Pons (tissue), 1 donor: ENCODE measurements at regions not wholly inside any gene's neighbourhood (a gene's known extent, or its start where the extent isn't known, plus 50 kb on each side); places are given as distances from the start of the nearest gene placed in this dataset.

Source experiments
- DNase-seq: peaks from one replicate; pipeline ENCODE4 v3.0.0-alpha.2; 2016; ENCODE audit warnings: low spot score

DNA sequence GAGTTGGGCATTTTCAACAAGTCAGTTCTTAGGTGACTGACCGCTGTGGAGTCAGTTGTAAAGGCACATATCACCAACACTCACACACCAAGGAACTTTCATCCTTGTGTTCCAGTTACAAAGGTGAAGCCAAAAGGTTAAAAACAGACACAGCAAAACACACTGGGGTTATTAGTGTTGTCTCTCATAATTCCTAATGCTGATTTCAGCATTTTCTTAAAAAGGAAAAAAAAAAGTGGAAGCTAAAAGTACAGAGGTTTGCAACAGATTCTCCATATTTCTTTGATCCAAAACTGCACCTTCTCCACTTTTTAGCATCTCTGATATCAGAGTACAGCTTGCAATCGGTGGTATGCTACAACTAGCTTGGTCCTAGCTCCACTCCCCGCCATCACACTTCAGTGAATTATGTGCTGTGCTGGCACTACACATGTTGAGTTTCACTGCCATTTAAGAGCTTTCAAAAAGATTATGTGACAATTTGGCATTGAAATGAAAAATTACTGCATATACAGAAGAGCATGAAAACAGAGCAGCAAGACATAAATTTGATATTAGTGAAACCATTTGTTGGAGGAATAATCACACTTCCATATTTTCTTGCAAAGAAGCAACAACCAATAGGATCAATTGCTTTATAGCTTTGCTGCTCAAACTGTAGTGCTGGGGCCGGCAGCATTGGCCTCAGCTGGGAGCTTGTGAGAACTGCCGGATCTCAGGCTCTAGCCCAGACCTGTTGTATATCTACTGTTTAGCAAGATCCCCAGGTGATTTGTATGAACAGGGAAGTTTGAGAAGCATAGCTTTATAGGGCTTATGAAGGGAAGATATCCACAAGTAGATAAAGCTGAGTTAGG lies 62.3 kb upstream of the DAPL1 start:
- DNase-seq = no peak

DNA sequence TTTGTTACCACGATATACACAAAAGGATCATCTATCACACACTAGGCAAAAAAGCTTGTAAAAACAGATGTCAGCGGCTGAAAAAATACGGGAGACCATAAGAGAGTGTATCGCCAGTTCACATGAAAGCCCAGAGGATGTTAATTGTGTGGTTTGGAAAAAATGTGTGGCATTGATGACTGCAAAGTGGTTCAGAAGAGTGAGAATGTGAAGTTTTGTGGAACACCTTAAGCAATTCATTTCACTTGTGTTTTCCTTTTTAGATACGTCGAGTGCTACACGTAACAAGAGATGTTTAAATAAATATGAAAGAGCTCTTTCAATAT lies 61.7 kb upstream of the DAPL1 start:
- no peak for DNase-seq

DNA sequence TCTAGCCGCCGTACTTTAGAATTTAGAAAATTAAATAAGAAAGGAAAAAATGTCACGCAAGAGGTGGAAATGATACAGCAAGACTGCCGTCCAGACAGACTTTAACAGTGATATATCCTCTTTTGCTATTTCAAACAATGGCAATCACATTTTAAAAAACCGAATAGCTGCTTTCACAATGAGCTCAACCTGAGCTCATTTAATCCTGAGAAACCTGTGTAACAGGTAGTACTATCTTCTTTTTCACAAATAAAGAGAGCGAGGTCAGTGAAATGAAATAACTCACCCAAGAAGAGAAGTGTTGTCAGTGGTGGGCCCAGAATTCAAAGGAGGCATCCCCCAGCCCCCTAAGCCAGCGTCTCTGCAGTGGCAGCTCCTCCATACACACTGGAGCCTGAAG lies 60.7 kb upstream of the DAPL1 start:
- DNase-seq = no peak

DNA sequence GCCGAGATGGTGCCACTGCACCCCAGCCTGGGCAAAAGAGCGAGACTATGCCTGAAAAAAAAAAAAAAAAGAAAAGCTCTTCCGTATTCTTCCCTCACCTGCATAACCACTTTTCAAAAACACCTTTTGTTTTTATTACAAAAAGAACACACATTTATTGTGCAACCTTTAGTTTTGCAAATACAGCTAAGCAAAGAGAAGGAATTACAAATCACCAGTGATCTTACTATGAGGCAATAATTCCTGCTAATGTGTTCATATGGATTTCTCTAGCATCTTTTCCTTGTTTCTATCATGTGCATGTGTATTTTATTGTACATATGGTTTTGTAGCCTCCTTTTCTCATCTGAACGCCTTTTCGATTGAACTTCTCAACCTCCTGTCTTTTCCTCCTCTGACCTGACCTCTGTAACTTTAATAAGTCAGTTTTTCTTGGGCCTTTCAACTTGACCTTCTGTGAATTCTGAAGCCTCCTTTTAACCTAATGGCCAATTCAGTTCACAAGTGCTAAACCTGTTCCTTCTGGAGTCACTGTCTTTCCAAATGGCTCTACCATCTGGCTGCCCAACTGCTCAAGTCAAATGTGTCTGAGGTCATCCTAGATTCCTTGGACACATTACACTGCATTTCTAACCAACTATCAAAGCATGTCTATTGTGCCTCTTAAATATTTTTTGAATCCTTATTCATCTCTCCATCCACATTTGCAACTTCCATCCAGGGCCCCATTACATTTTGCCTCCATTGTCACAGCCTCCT lies 59.1 kb upstream of the DAPL1 start:
- no peak for DNase-seq

DNA sequence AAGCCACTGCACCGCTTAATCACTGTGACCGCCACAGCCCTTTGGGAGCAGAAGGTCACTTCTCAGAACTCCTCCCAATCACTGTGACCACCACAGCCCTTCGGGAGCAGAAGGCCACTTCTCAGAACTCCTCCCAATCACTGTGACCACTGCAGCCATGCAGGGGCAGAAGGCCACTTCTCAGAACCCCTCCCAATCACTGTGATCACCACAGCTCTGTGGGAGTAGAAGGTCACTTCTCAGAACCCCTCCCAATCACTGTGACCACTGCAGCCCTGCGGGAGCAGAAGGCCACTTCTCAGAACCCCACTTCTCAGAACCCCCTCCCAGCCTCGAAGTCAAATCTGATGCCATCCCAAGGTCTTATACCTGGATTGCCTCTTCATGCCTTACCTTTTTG lies 56.8 kb upstream of the DAPL1 start:
- no peak for DNase-seq

DNA sequence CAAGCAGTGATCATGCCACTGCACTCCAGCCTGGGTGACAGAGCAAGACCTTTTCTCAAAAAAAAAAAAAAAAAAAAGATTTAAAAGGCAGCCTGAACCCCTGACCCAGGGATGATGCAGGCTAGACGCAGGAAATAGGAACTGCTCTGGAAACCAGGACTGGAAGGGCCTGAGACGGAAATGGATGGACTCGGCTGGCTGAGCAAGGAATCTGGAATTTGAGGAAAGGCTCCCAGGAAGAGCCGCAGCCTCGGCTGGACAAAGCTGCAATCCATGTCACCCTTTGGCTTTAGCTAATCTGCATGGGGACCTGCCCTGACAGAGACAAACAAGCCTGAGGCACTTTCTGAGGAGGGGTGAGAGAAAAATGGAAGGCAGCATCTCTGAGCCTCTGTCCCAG lies 55.0 kb upstream of the DAPL1 start:
- no peak for DNase-seq

DNA sequence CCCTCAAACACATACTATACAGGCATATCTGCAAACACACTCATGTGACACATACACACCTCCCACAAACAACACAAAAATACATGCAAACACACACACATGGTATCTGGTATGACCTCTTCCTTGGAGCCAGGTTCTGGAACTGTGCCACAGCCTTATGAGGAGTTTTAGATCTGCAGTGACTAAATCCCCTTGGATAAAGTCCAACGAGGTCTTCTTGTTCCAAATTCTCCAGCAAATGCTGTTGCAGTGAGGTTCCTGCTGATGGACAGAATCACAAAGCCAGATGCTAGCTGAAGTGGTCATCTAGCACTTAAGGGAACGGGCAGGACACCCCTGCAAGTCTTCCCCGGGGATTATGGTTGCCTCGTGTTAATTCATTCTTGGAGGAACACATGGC lies 54.5 kb upstream of the DAPL1 start:
- no peak for DNase-seq

DNA sequence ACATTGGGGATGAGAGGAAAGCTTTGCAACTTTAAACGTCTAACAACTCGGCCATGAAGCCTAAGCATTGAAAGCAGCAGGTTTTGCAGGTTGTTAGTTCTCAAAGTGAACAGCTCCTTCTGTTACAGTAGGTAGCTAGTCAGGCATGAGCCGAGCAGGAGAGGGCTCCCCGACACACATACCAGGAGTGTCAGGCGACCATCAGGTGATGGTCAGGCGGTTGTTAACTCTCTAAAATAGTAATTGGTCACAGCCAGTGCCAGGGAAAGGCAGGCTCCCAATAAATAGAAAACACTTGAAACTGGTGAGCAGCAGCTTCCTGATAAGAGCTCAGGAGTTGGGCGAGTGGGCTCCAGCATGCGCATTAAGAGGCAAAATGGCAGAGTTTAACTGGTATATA lies 53.5 kb upstream of the DAPL1 start:
- no peak for DNase-seq

DNA sequence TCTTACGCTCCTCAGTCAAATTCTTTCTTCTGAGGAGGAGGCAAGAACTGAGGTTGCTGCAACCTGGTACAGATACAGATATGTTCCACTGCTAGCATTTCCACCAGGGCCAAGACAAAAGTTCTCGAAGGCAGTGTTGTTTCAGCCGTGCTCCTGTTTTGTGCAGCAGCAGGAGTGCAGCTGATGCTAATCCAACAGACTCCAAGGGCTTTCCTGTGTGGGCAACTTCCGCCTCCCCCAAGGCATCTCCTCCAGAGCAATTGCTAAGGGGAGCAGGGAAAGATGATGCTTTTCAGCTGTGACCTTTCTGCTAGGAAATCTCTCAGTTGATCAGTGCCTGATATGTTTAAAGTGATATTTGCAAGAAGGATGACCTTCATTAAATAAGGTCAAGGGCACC lies 52.6 kb upstream of the DAPL1 start:
- no peak for DNase-seq

DNA sequence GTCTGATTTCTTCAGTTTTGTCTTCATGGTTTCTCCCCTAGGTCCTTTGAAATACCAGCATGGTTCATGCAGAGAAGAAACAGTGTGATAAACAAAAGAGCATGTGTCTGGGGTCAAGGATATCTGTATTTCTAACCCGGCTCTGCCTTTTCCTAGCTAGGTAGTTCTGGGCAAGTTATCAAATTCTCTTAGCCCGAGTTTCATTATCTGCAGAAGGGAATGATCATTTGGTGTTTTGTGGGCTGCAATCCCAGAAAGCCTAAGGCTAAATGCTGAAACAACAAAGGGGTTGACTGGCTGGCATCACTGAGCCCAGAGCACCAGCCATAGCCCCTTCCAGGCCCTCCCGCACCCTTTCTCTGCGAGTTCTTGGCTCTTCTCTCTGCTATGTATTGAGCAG lies 51.7 kb upstream of the DAPL1 start:
- DNase-seq = no peak

DNA sequence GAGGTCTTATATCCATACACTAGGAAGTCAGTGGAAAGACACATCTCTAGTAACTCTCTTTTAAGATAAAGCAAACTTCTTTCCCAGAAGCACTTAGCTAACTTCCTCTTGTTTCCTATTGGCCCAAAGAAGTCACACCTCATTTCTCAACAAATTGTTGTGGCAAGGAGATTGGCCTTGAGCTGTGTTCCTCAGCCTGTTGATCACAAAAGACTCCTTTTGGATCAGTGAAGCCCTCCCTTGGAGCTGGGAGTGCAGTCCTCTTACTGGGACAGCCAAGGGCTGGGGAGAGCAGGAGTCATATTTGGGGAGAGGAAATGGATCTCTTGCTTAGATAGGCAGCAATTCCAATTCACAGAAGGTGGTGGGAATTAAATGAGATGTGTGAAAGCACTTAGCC lies 51.2 kb upstream of the DAPL1 start:
- DNase-seq = no peak

DNA sequence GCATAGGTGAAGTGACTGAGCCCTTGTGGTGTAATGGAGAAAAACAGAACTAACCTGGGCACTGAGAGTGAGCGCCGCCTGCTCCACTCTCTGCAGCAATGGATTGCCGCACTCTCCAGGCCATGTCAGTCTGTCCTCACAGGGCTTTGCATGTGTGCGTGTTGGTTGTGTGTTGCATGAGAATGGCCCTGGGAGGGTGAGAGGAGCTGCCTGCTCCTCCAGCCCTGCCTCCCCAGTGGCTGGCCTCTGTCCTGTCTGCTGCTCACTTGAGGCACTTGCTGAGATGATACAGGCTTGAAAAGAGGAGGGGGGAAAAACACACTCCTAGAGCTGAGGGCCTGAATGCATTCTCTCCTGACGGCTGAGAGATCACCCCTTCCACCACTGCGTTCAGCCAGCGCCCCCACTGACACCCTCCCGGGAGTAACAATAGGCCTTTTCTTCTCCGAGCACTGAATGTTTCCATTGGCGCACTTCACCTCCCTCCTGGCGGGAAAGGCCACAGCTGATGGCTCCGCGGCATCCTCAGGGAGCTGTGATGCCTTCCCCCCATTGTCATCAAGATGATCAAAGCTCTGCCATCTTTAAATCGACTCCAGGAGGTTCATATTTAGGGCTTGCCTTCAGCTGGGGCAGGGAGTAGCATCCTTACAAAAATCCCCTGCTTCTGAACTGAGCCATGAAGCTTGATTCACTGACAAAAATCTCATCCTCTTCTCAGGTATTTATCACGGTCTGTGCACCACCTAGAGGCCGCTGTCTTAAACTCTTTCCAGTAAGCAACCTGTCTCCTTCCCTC lies 49.9 kb upstream of the DAPL1 start:
- peak; percentile 74 for DNase-seq
